ENCODE measurements at regions not wholly inside any gene's neighbourhood (a gene's known extent, or its start where the extent isn't known, plus 50 kb on each side); places are given as distances from the start of the nearest gene placed in this dataset.

- TF ChIP-seq CTCF (IDR thresholded peaks at IDR 0.05; ENCODE audit: low read length) (no peak), EZH2 (IDR thresholded peaks at IDR 0.05; ENCODE audit: borderline replicate concordance, low read length) (no peak)
Measured at GRCh38 chrY:14328677-14329345, 195.5 kb upstream of the NLGN4Y start.
